GM18511 (cell line): ENCODE measurements at regions not wholly inside any gene's neighbourhood (a gene's known extent, or its start where the extent isn't known, plus 50 kb on each side); places are given as distances from the start of the nearest gene placed in this dataset.

Experiments
- ATAC-seq: cut with Tn5 transposase; IDR thresholded peaks from one replicate; pipeline ENCODE4 v1.9.1; 2021; ENCODE audit warnings: mild to moderate bottlenecking, moderate library complexity; ENCODE audit not compliant: unreplicated experiment

DNA sequence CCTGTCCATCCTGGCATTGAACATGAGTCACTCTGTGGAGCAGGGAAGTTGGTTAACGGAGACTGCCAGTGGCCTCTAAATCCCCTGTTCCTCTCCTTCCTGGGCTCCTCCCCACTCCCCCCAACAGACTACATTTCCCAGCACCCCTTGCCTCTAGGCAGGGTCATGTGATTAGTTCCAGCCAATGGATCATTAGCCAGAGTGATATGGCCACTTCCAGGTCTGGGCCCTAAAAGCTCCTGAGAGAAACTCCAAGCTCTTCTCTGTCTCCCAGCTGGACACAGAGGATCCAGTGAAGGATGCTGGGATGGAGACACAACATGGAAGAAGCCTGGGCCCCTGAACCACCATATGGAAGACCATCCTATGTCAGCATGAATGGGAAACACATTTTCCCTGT is 54.4 kb upstream of the RFLNA start:
- ATAC-seq = no peak

DNA sequence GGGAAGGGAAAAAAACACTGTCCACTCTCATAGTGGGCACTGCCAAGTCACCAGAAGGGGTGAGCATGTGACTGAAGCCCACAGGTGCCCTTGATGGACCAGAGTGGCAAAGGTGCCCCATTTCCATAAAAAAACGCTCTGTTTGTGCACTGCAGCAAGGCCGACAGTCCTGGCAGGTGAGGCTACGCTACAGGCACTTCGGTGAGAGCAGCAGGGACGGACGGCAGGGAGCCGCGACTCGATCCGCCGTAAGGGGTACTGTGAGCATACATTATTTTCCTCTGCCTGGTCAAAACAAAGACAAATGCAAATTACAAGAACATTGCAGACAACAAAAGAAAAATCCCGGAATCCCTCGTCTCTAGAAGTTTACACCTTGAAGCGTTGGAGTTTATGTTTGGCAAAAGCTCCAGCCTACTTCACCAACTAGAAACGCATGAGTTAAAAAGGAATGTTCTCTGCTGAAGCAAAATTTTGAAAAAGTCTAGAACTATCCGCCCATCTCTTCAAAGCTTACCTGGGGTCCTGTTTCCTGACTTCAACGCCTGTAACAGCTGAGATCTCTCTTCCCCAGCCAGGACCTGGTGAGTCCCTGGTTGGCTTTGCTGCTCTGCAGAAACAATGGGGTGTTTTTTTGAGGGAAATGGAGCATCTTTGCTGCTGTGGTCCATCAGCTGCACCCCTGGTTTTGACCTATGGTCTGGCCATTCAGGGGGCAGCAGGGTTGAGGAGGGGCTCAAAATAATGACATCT is 52.9 kb upstream of the RFLNA start:
- no peak for ATAC-seq

DNA sequence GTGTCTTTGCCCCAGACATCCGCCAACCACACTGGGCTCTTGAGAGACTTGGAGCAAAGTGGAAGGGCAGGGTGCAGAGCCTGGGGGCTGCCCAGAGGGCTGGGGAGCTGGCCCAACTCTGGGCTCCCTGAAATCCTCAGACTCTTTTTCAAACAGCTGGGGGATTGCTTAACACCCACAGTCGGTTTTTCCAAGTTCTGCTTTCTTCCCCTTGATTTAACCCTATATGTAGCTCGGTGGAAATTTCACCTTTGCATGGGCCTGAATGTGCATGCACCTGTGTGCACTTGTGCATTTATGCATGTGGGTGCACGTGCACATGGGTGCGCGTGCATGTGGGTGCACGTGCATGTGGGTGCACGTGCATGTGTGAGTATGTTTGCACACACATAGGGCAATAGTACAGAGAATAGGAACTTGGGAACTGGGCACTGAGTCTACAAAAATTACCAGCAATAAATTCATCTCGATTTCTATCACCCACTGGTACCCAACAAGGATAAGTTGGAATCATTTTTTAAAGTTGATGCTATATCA is 52.3 kb upstream of the RFLNA start:
- no peak for ATAC-seq

DNA sequence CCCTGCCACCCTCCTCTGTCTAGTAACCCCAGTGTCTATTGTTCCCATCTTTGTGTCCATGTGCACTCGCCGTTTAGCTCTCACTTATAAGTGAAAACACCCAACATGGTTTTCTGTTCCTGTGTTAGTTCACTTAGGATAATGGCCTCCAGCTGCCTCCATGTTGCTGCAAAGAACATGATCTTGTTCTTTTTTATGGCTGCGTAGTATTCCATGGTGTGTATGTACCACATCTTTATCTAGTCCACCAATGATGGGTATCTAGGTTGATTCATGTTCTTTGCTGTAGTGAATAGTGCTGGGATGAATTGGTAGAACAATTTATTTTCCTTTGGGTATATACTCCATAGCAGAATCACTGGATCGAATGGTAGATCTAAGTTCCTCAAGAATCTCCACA is 51.0 kb upstream of the RFLNA start:
- no peak for ATAC-seq
